DMS79 (cell line): ENCODE measurements at regions not wholly inside any gene's neighbourhood (a gene's known extent, or its start where the extent isn't known, plus 50 kb on each side); places are given as distances from the start of the nearest gene placed in this dataset.
"Not testable (repeated sequence)": the region's sequence is repeated elsewhere in the genome, so short reads cannot be mapped to it uniquely, and the experiment has no call there.

Experiments
- DNase-seq: peaks from one replicate; lab custom pipeline; 2025; lab: John Stamatoyannopoulos, UW

GRCh38 chr4:174183259-174183658 lies 100.2 kb downstream of the FBXO8 start:
- DNase-seq: no peak

- DNase-seq: no peak
Observed at GRCh38 chr4:174181827-174182226, 101.6 kb downstream of the FBXO8 start.

GRCh38 chr4:174177536-174177935 lies 105.9 kb downstream of the FBXO8 start:
- no peak for DNase-seq

GRCh38 chr4:174175836-174176235 lies 107.6 kb downstream of the FBXO8 start:
- not testable (repeated sequence) for DNase-seq

GRCh38 chr4:174173360-174173759 lies 110.1 kb downstream of the FBXO8 start:
- no peak for DNase-seq

GRCh38 chr4:174172274-174172673 lies 111.2 kb downstream of the FBXO8 start:
- no peak for DNase-seq

- no peak for DNase-seq
Observed at GRCh38 chr4:174170906-174171305, 112.6 kb downstream of the FBXO8 start.

- no peak for DNase-seq
Observed at GRCh38 chr4:174170091-174170490, 113.4 kb downstream of the FBXO8 start.

GRCh38 chr4:174157106-174157607 lies 126.3 kb downstream of the FBXO8 start:
- no peak for DNase-seq

GRCh38 chr4:174156239-174156826 lies 127.1 kb downstream of the FBXO8 start:
- DNase-seq: peak; percentile 1

GRCh38 chr4:174154215-174154854 lies 129.1 kb downstream of the FBXO8 start:
- DNase-seq: no peak

GRCh38 chr4:174152717-174153466 lies 130.6 kb downstream of the FBXO8 start:
- DNase-seq: no peak

- DNase-seq: no peak
Observed at GRCh38 chr4:174147863-174148262, 135.6 kb downstream of the FBXO8 start.

GRCh38 chr4:174144106-174144505 lies 139.4 kb downstream of the FBXO8 start:
- DNase-seq: no peak

- DNase-seq: no peak
Observed at GRCh38 chr4:174141876-174142275, 141.6 kb downstream of the FBXO8 start.

- DNase-seq: no peak
Observed at GRCh38 chr4:174138616-174139015, 144.9 kb downstream of the FBXO8 start.

GRCh38 chr4:174137698-174138097 lies 145.8 kb downstream of the FBXO8 start:
- DNase-seq: no peak

GRCh38 chr4:174135936-174136406 lies 147.5 kb downstream of the FBXO8 start:
- DNase-seq: no peak

GRCh38 chr4:174135530-174135929 lies 147.9 kb downstream of the FBXO8 start:
- DNase-seq: no peak

- DNase-seq: no peak
Observed at GRCh38 chr4:174134361-174134760, 149.1 kb downstream of the FBXO8 start.

GRCh38 chr4:174133551-174133950 lies 149.9 kb downstream of the FBXO8 start:
- DNase-seq: no peak

- no peak for DNase-seq
Observed at GRCh38 chr4:174131901-174132300, 151.6 kb downstream of the FBXO8 start.

GRCh38 chr4:174122705-174123104 lies 160.8 kb downstream of the FBXO8 start:
- no peak for DNase-seq
